ENCODE measurements at regions not wholly inside any gene's neighbourhood (a gene's known extent, or its start where the extent isn't known, plus 50 kb on each side); places are given as distances from the start of the nearest gene placed in this dataset.

GRCh38 chr13:50378509-50379044 is 363.3 kb downstream of the KCNRG start (continued):
- TF ChIP-seq ZNF280D (tag by site-specific recombination; IDR thresholded peaks at IDR 0.05) (no peak), ZBTB1 (tag by site-specific recombination; IDR thresholded peaks at IDR 0.05) (0 out of 2 replicates have a peak, but pooled peaks have one; percentile 13), OVOL3 (tag by site-specific recombination; IDR thresholded peaks at IDR 0.05) (peak; percentile 46; the same call in 1 of the 2 replicates), ZNF626 (tag by site-specific recombination; IDR thresholded peaks at IDR 0.05) (no peak), ZNF571 (tag by site-specific recombination; IDR thresholded peaks at IDR 0.05) (no peak), ZNF501 (tag by site-specific recombination; IDR thresholded peaks at IDR 0.05) (peak; percentile 81), ZNF830 (tag by site-specific recombination; IDR thresholded peaks at IDR 0.05; ENCODE audit: low read depth) (no peak), ZBTB20 (tag by site-specific recombination; IDR thresholded peaks at IDR 0.05) (no peak; the same call in 1 of the 2 replicates), MYNN (tag by site-specific recombination; IDR thresholded peaks at IDR 0.05; ENCODE audit: borderline replicate concordance) (peak; percentile 82), ZNF211 (tag by site-specific recombination; IDR thresholded peaks at IDR 0.05; ENCODE audit: low read depth) (no peak), OSR2 (tag by site-specific recombination; IDR thresholded peaks at IDR 0.05) (peak; percentile 87), BCL11B (tag by site-specific recombination; IDR thresholded peaks at IDR 0.05; ENCODE audit: low read depth) (no peak), ZNF133 (tag by site-specific recombination; IDR thresholded peaks at IDR 0.05) (no peak), REST (tag by site-specific recombination; IDR thresholded peaks at IDR 0.05) (no peak), ZNF692 (tag by site-specific recombination; IDR thresholded peaks at IDR 0.05) (no peak), ZEB2 (tag by site-specific recombination; IDR thresholded peaks at IDR 0.05) (0 out of 2 replicates have a peak, but pooled peaks have one; percentile 20), ZNF660 (tag by site-specific recombination; IDR thresholded peaks at IDR 0.05) (no peak), KLF10 (tag by site-specific recombination; IDR thresholded peaks at IDR 0.05) (no peak), ZNF664 (tag by site-specific recombination; IDR thresholded peaks at IDR 0.05) (peak; percentile 10; the same call in 1 of the 2 replicates), ZNF610 (tag by site-specific recombination; IDR thresholded peaks at IDR 0.05; ENCODE audit: borderline replicate concordance) (peak; percentile 76; the same call in 1 of the 2 replicates)

GRCh38 chr13:50379584-50379983 is 364.3 kb downstream of the KCNRG start:
- no peaks in the 10 kb centered on the region for H3K9me3 ChIP-seq (ENCODE audit: control insufficient read depth, insufficient read depth, low read depth, low read length)
- CTCF ChIA-PET = no interaction called here
- no peaks in the 10 kb centered on the region for H3K36me3 ChIP-seq (ENCODE audit: control insufficient read depth in 2 of 2, insufficient read depth in 1 of 2, low read length in 2 of 2)
- H3K4me3 ChIP-seq (ENCODE audit: low read depth, low read length) = no peak overlapping the region
- POLR2A ChIA-PET = no interaction called here
- H3K4me1 ChIP-seq (ENCODE audit: control insufficient read depth, insufficient read depth, low read length) = 0 out of 2 replicates have a peak, but pooled peaks cover 4% of the 10 kb centered on the region
- no peak overlapping the region for H3K27ac ChIP-seq (ENCODE audit: extremely low read depth, low read depth, low read length)
- no peak for TF ChIP-seq ZSCAN30 (tag by site-specific recombination; IDR thresholded peaks at IDR 0.05)
- no peak for TF ChIP-seq ZBTB48 (tag by site-specific recombination; IDR thresholded peaks at IDR 0.05)
- TF ChIP-seq PRDM10 (tag by site-specific recombination; IDR thresholded peaks at IDR 0.05) = no peak
- TF ChIP-seq BCL6B (tag by site-specific recombination; IDR thresholded peaks at IDR 0.05) = no peak
- TF ChIP-seq ZNF146 (tag by site-specific recombination; IDR thresholded peaks at IDR 0.05) = no peak

All from HEK293 (cell line).